H9 (cell line): ENCODE measurements at regions not wholly inside any gene's neighbourhood (a gene's known extent, or its start where the extent isn't known, plus 50 kb on each side); places are given as distances from the start of the nearest gene placed in this dataset.

Experiments
- DNase-seq: peaks from one replicate; pipeline ENCODE4 v3.0.0-alpha.2; 2017
- H2AFZ ChIP-seq: one replicate; pipeline ENCODE4 v1.6.1; 2013; ENCODE audit warnings: mild to moderate bottlenecking, low read length, control low read depth, moderate library complexity
- H2AK5ac ChIP-seq: 2 replicates; pipeline ENCODE4 v1.6.1; 2013; ENCODE audit warnings: low read length, control low read depth, mixed read lengths; ENCODE audit not compliant: insufficient read length
- H2BK120ac ChIP-seq: one replicate; pipeline ENCODE4 v1.6.1; 2013; ENCODE audit warnings: low read depth, mild to moderate bottlenecking, low read length, control low read depth, inconsistent platforms; ENCODE audit not compliant: poor library complexity, severe bottlenecking
- H2BK12ac ChIP-seq: 2 replicates; pipeline ENCODE4 v1.6.1; 2013; ENCODE audit warnings: low read length, control low read depth, mixed read lengths, low read depth; ENCODE audit not compliant: insufficient read length
- H2BK15ac ChIP-seq: 2 replicates; pipeline ENCODE4 v1.6.1; 2013; ENCODE audit warnings: low read depth, low read length, control low read depth
- H2BK20ac ChIP-seq: one replicate; pipeline ENCODE4 v1.6.1; 2013; ENCODE audit warnings: low read depth, mild to moderate bottlenecking, low read length, control low read depth, inconsistent platforms; ENCODE audit not compliant: poor library complexity, severe bottlenecking
- H2BK5ac ChIP-seq: 2 replicates; pipeline ENCODE4 v1.6.1; 2013; ENCODE audit warnings: low read length, control low read depth, mixed read lengths; ENCODE audit not compliant: insufficient read length
- H3K14ac ChIP-seq: 2 replicates; pipeline ENCODE4 v1.6.1; 2013; ENCODE audit warnings: low read length, control low read depth; ENCODE audit not compliant: insufficient read depth
- H3K18ac ChIP-seq: 2 replicates; pipeline ENCODE4 v1.6.1; 2013; ENCODE audit warnings: low read depth, mild to moderate bottlenecking, mixed read lengths, low read length, control low read depth; ENCODE audit not compliant: insufficient read length
- H3K23ac ChIP-seq: 2 replicates; pipeline ENCODE4 v1.6.1; 2013; ENCODE audit warnings: low read length, control low read depth, mixed read lengths, low read depth; ENCODE audit not compliant: insufficient read length
- H3K23me2 ChIP-seq: 2 replicates; pipeline ENCODE4 v1.6.1; 2013; ENCODE audit warnings: low read depth, mild to moderate bottlenecking, mixed read lengths, low read length, control low read depth; ENCODE audit not compliant: insufficient read length, poor library complexity, severe bottlenecking
- H3K27ac ChIP-seq: 2 replicates; pipeline ENCODE4 v1.5.1; 2013; ENCODE audit warnings: low read length, control low read depth, mixed read lengths, low read depth; ENCODE audit not compliant: insufficient read length
- H3K27me3 ChIP-seq: 2 replicates; pipeline ENCODE4 v1.6.1; 2013; ENCODE audit warnings: low read length, control low read depth, inconsistent platforms; ENCODE audit not compliant: insufficient read depth
- H3K4ac ChIP-seq: 2 replicates; pipeline ENCODE4 v1.6.1; 2013; ENCODE audit warnings: low read depth, mild to moderate bottlenecking, control low read depth, inconsistent platforms, low read length, moderate library complexity
- H3K4me1 ChIP-seq: 2 replicates; pipeline ENCODE4 v1.6.1; 2013; ENCODE audit warnings: low read length, control low read depth, inconsistent platforms; ENCODE audit not compliant: insufficient read depth
- H3K4me2 ChIP-seq: 2 replicates; pipeline ENCODE4 v1.6.1; 2013; ENCODE audit warnings: low read length, control low read depth, mixed read lengths; ENCODE audit not compliant: insufficient read length, insufficient read depth
- H3K56ac ChIP-seq: 2 replicates; pipeline ENCODE4 v1.6.1; 2013; ENCODE audit warnings: low read depth, mild to moderate bottlenecking, mixed read lengths, low read length, control low read depth; ENCODE audit not compliant: insufficient read length
- H3K79me1 ChIP-seq: 2 replicates; pipeline ENCODE4 v1.6.1; 2013; ENCODE audit warnings: low read depth, mild to moderate bottlenecking, moderate library complexity, low read length, control low read depth, inconsistent platforms; ENCODE audit not compliant: insufficient read depth, poor library complexity, severe bottlenecking
- H3K79me2 ChIP-seq: 2 replicates; pipeline ENCODE4 v1.6.1; 2013; ENCODE audit warnings: low read length, control low read depth, inconsistent platforms; ENCODE audit not compliant: insufficient read depth
- H3K9ac ChIP-seq: 2 replicates; pipeline ENCODE4 v1.6.1; 2013; ENCODE audit warnings: low read length, control low read depth, mixed read lengths; ENCODE audit not compliant: insufficient read length; ENCODE audit errors: extremely low read depth
- H3K9me3 ChIP-seq: one replicate; pipeline ENCODE4 v1.6.1; 2013; ENCODE audit warnings: low read depth, low read length, inconsistent platforms; ENCODE audit not compliant: control insufficient read depth
- H3T11ph ChIP-seq: one replicate; pipeline ENCODE4 v1.6.1; 2013; ENCODE audit warnings: mild to moderate bottlenecking, low read length, control low read depth, inconsistent platforms
- H4K20me1 ChIP-seq: one replicate; pipeline ENCODE4 v1.6.1; 2013; ENCODE audit not compliant: control insufficient read depth, insufficient read length, insufficient read depth
- H4K5ac ChIP-seq: 2 replicates; pipeline ENCODE4 v1.6.1; 2013; ENCODE audit warnings: low read depth, mild to moderate bottlenecking, mixed read lengths, low read length, control low read depth; ENCODE audit not compliant: insufficient read length
- H4K8ac ChIP-seq: replicated peaks from 2 replicates; pipeline ENCODE4 v1.6.1; 2013; ENCODE audit warnings: low read length, control low read depth, mixed read lengths, low read depth; ENCODE audit not compliant: insufficient read length
- H4K91ac ChIP-seq: 2 replicates; pipeline ENCODE4 v1.6.1; 2013; ENCODE audit warnings: low read depth, mild to moderate bottlenecking, moderate library complexity, mixed read lengths, low read length, control low read depth; ENCODE audit not compliant: insufficient read length
- H3K27ac Mint-ChIP-seq, 3 experiments: 2 replicates in 2 of 3; 3 replicates in 1 of 3; pipeline ENCODE4 v1.8.0; 2020 to 2021; ENCODE audit warnings: mixed read lengths in 3 of 3, mild to moderate bottlenecking in 1 of 3, moderate library complexity in 1 of 3
- H3K27me3 Mint-ChIP-seq: 2 replicates; pipeline ENCODE4 v1.8.0; 2021; ENCODE audit warnings: low read depth, mild to moderate bottlenecking, moderate library complexity, mixed read lengths
- H3K36me3 Mint-ChIP-seq, 3 experiments: 2 replicates in 2 of 3; 3 replicates in 1 of 3; pipeline ENCODE4 v1.8.0; 2020 to 2021; ENCODE audit warnings: low read depth in 3 of 3, mixed read lengths in 3 of 3; ENCODE audit not compliant: insufficient read depth in 1 of 3
- H3K4me1 Mint-ChIP-seq, 2 experiments: 2 replicates each; pipeline ENCODE4 v1.8.0; 2020; ENCODE audit warnings: mixed read lengths in 2 of 2
- H3K4me3 Mint-ChIP-seq, 2 experiments: 2 replicates in 1 of 2; 3 replicates in 1 of 2; pipeline ENCODE4 v1.8.0; 2020 to 2021; ENCODE audit warnings: mild to moderate bottlenecking in 2 of 2, mixed read lengths in 2 of 2, moderate library complexity in 1 of 2
- H3K9me3 Mint-ChIP-seq, 2 experiments: 2 replicates in 1 of 2; 3 replicates in 1 of 2; pipeline ENCODE4 v1.8.0; 2020; ENCODE audit warnings: mild to moderate bottlenecking in 2 of 2, mixed read lengths in 2 of 2, moderate library complexity in 1 of 2
- CTCF ChIP-seq: fragments of 200-600 bp; sonication (generic); conservative IDR thresholded peaks from 3 replicates; pipeline ENCODE4 v1.8.0; 2021; ENCODE audit warnings: antibody characterized with exemption, mild to moderate bottlenecking
- WGBS: extraction: QIAGEN DNeasy Blood & Tissue Kit; methylation state at CpG from one replicate; pipeline ENCODE4 v1.1.7; 2013; ENCODE audit warnings: missing lambda C conversion rate, low lambda C conversion rate, mixed read lengths; ENCODE audit not compliant: insufficient read length; ENCODE audit errors: extremely low coverage; 5-methylcytosine and 5-hydroxymethylcytosine counted together

- Mint-ChIP-seq H3K27me3 (no peaks in the 10 kb centered on the region; the same call in 1 of the 2 replicates), H3K9me3 (no peaks in the 10 kb centered on the region), H3K4me1 (no peaks in the 10 kb centered on the region), H3K27ac (no peak overlapping the region), H3K36me3 (no peaks in the 10 kb centered on the region), H3K4me3 (no peak overlapping the region)
- no peak overlapping the region for H2BK20ac ChIP-seq
- no peaks in the 10 kb centered on the region for H3K79me2 ChIP-seq
- no peak overlapping the region for H3K14ac ChIP-seq
- H2AFZ ChIP-seq = no peak overlapping the region
- no peak overlapping the region for H2BK5ac ChIP-seq
- no peak overlapping the region for H2BK12ac ChIP-seq
- H3K79me1 ChIP-seq = no peaks in the 10 kb centered on the region
- H2BK15ac ChIP-seq = no peak overlapping the region
- no CpG with 5 or more reads among the region's 4 CpGs for WGBS
- H3K27me3 ChIP-seq = no peaks in the 10 kb centered on the region
- H4K5ac ChIP-seq = no peak overlapping the region
- no peak overlapping the region for H4K8ac ChIP-seq
- no peak overlapping the region for H2AK5ac ChIP-seq
- H3K18ac ChIP-seq = no peak overlapping the region
- no peak overlapping the region for H3K27ac ChIP-seq
- TF ChIP-seq CTCF = no peak
- H2BK120ac ChIP-seq = no peak overlapping the region
- H3T11ph ChIP-seq = no peak overlapping the region
- H3K23me2 ChIP-seq = no peaks in the 10 kb centered on the region
- no peak for DNase-seq
- H4K20me1 ChIP-seq = no peaks in the 10 kb centered on the region
- H4K91ac ChIP-seq = no peak overlapping the region
- H3K4ac ChIP-seq = no peak overlapping the region
- no peak overlapping the region for H3K4me2 ChIP-seq
- H3K4me1 ChIP-seq = no peaks in the 10 kb centered on the region
- H3K56ac ChIP-seq = no peak overlapping the region
- H3K23ac ChIP-seq = no peak overlapping the region
- H3K9ac ChIP-seq = no peak overlapping the region
- H3K9me3 ChIP-seq = no peaks in the 10 kb centered on the region
Observed at GRCh38 chr17:71247441-71248015, 873.3 kb upstream of the SOX9 start.
